GM18861 (cell line): ENCODE measurements at regions not wholly inside any gene's neighbourhood (a gene's known extent, or its start where the extent isn't known, plus 50 kb on each side); places are given as distances from the start of the nearest gene placed in this dataset.

Experiments
- ATAC-seq: cut with Tn5 transposase; IDR thresholded peaks from one replicate; pipeline ENCODE4 v1.9.1; 2021; ENCODE audit not compliant: unreplicated experiment

DNA sequence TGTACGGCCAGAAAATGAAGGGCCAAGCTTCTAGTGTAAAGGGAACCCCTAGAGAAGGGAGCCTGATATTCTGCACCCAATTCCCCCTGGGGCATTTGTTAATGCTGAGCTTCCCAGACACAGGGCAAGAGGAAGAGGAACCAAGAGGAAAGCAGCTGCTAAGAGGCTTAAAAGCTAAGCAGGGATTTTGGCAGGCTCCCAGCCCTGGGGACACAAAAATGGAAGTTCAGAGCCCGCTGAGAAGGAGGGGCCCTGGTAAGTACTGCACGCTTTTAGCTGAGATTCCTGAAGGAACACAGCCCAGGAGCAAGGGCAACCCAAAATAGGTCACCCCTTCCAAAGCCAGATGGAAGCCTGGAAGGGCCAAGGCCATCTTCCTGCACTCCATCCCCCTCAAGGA lies 387.3 kb upstream of the MGMT start:
- ATAC-seq, result no peak

DNA sequence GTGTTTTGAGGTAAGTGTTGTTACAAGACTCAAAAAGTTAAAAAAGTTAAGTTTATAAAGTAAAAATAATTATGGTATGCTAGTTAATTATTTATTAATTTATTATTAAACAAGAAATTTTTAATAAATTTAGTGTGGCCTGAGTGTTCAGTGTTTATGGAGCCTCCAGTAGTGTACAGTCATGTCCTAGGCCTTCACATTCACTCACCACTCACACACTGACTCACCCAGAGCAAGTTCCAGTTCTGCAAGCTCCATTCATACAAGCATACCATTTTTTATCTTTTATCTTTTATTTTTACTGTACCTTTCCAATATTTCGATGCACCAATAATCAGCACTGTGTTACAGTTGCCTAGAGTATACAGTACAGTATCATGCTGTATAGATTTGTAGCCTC lies 381.2 kb upstream of the MGMT start:
- ATAC-seq, result no peak

DNA sequence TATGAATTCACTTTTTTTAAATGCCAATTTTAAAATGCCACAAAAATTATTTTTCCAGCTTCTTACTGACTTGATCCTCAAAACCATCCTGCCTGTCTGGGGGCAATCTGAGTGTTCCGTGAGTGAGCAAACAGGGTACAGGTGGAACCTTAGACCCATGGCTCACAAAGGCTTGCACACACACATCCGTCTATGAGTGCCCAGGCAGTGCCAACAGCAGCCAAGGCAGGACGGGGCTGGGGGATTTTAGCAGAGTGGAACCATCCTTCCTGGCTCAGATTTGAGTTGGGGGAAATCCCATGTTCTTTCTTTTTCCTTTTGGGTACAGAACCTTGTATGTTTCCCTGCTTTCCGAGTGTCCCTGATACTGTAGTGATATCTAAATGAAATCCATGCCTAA lies 377.7 kb upstream of the MGMT start:
- no peak for ATAC-seq

DNA sequence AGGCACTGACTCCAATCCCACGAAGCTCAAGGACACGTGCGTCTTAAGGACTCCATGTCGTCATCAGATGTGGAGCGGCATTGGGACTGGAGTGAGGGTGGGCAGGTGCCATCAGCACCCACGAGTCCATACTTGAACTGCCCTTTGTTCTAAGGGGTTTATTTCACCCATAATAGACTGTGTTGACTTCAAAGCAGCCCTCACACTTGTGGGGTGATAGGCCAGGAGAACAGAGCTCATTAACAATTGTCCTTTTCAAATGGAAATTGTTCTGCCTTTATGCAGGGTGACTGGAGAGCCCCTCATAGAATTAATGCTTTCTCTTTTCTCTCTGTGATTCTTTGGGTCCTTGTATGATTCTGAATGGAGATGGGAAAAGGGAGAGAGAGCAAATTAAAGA lies 376.9 kb upstream of the MGMT start:
- no peak for ATAC-seq

DNA sequence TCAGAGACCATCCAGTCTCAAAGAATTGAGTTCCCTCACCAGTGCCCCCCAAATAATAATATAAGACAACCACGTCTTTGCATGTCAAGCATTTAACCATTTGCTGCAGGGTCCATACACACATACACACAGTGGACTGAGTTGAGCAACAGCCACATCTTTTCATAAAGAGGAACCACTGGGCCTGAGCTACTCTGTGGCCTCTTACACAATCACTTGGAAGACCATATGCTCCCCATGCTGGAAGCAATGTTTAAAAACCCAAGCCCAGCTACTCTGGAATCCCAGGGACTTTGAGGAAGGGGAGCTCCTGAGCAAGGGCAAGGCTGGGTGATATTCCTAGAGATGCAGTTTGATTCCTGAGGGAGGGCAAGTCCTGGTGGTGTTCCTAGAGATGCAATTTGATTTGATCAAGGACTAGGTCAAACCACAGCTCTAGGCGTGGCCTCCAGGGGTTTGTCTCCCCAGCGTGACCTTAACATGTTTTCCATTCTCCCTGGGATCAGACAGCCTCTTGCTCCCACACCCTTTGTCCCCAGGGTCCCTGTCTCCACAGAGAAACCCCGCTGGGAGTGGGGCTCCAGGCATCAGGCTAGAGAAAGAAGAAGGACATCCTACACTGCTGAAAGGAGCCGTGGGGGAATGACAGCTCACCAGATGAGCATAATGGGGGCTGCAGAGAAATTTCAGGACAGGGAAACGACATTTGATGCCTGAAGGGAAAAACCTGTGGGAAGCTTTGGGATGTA lies 376.2 kb upstream of the MGMT start:
- ATAC-seq, result no peak

DNA sequence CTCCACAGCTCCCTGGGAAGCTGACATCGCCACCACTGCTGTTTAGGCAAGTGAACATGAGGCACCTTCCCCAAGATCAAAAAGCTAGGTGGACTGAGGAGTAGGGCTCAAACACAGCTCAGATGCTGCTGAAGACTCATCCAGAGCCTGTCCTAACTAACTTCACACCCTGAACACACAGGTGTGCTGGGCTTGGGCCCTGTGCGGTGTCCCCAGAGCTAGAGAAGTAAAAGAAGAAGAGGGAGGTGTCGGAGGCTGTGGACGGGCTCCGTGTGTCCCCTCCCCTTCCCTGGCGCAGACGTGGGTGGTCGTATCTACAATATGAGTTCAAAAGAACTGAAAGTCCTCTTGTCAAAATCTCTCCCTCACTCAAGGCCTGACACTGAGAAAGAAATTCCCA lies 373.4 kb upstream of the MGMT start:
- no peak for ATAC-seq

DNA sequence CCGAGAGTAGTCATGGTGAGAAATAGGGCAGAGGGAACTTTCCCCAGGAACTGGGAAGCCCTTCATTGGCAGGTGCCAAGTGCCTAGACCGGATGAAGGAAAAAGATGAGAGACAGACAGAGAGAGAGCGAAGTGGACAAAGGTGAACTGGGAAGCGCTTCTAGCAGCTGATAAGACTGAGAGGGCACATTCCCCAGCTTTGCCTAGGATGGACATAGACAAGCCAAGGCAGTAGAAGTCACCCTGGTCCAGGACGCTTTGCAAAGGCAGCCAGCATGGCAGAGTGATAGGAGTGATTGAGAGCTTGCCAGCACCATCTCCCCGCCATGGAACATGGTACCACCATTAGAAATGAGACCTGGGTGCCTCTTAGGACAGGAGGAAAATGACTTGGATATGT lies 372.8 kb upstream of the MGMT start:
- no peak for ATAC-seq

DNA sequence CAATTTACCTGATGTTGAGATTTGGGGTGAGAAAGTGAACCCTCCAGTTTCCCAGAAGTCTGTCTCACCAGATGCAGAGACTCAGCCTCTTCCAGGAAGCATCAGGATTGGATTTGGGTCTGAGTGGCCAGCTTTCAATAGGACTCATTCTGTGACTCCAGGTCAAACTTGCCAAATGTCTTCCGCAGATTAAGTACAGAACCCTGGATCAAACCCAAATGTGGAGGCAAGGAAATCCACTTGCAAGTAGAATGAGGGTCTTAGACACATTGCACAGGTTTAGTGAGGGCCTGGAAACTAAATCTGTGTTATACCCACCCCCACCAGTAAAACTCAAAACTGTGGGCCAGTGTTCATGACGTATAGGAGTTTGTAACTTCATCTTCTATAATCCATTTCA lies 372.2 kb upstream of the MGMT start:
- ATAC-seq, result no peak

DNA sequence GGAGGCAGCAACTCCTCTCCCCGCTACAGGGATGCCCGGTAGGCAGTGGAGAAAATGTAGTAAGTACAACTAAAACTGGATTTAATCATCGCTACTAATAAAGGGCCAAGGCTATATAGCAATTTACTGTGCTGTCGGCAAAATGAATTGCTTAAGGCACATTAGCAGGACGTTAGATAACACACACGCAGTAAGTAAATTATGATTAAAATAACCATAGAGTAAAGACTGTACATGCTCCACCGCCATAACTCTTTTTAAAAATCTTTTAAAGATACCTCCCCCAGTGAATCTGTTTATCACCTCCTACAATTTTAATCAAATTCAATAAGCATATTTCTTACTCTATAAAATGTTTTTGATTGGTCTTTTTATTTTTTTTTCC lies 371.4 kb upstream of the MGMT start:
- no peak for ATAC-seq

DNA sequence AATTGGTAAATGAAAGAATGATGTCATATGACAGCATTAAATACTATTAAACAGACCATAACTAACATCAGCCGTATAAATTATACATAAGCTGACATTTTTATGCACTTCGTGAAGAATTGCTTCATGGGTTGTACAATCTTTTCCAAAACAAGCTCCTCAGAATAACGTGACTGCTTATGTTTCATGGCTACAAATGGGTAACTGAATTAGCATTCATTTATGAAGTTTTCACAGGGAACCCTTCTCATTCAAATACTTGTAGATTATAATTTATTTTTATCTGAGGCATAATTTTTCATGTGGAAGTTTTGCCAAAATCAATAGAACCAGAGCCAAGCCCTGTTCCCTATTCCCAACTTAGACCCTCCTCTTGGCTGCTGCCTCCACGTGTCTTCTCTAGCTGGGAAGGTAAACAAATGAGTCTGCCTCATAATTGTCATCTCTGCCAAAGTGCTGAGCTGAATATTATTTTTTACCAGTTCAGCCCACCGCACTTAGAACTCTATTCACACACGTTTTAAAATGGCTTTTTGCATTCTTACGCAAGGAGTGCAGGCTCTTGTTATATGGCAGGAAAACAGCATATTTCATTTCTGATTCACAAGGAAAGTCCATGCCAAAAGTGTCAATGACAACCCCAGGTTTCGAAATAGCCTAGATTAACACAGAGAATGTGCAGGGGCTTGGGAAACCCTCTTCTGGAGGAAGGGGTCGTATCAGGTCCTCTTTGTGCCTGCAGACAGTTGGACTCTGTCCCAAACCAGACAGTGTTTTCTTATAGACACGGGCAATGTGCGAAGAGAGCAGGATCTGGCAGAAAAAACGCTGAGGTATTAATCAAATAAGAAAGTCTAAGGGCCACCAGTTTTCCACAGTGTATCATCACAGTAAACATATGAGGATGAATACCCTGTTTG lies 370.7 kb upstream of the MGMT start:
- no peak for ATAC-seq

DNA sequence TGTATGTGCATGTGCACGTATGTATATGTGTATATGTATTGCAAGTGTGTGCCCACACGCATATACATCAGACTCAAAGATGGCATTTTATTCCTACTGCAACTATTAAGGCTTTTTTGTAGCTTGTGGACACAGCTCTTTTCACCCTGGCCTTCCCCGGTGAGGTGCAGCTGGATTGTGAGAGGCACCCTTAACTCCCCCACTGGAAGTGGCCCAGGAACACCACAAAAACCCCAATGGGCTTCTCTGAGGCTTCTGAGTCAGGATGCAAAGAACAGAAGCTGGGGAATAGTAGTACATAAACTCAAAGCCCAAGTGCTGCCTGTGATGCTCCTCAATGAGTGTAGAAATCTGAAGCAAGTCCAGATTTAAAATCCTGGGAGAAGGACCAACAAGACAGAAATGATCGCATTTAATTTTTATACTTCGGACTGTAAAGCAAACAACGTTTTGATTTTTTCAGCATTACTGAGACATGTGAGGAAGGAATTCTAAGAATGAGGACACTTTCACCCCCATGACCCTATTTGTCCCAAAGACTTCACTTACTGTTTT lies 369.2 kb upstream of the MGMT start:
- no peak for ATAC-seq

DNA sequence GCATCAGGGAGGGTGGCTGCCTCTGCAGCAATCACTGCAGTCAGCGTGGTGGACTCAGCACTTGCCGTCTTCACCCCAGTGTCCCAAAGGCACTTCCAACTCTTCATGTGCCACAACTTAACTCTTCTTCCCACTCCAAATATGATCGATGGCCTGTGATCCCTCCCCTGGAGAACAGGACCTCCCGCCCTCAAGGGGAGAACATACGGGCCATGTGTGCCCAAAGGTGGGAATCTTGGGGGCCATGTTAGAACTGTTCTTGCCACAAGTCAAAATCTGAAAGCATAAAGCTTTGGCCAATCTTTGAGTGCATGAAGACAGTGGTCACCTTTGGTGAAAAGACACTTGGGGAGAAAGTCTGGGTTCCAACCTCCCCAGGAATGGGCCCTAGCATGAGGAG lies 368.5 kb upstream of the MGMT start:
- ATAC-seq, result no peak

DNA sequence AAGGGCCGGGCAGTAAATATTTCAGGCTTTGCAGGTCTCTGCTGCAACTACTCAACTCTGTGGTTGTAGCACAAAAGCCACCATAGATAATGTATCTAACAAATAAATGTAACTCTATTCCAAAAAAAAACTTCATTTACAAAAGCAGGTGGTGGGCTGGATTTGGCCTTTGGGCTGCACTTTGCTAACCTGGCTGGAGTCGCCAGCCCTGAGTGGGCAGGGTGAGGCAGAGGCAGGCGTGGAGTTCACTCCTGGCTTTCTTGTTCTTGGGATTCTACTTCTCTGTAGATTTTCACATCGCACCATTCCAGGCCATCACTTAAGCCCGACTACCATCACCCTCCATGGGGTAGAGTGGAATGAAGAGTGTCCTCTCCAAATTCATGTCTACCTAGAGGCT lies 367.6 kb upstream of the MGMT start:
- ATAC-seq, result no peak

DNA sequence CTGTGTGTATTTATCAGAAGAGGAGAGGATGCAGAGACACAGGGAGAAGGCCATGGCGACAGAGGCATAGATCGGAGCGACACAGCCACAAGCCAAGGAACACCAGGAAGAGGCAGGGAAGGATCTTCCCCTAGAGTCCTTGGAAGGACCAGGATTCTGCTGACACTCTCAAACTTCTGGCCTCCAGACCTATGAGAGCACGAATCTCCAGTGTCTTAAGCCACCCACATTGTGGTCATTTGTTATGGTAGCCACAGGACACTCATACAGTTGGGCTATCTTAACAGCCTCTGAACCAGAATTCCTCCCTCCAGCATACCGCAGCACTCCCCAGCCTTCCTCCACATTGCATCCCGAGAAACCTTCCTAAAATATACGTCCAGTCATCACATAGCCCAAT lies 367.0 kb upstream of the MGMT start:
- ATAC-seq, result no peak

DNA sequence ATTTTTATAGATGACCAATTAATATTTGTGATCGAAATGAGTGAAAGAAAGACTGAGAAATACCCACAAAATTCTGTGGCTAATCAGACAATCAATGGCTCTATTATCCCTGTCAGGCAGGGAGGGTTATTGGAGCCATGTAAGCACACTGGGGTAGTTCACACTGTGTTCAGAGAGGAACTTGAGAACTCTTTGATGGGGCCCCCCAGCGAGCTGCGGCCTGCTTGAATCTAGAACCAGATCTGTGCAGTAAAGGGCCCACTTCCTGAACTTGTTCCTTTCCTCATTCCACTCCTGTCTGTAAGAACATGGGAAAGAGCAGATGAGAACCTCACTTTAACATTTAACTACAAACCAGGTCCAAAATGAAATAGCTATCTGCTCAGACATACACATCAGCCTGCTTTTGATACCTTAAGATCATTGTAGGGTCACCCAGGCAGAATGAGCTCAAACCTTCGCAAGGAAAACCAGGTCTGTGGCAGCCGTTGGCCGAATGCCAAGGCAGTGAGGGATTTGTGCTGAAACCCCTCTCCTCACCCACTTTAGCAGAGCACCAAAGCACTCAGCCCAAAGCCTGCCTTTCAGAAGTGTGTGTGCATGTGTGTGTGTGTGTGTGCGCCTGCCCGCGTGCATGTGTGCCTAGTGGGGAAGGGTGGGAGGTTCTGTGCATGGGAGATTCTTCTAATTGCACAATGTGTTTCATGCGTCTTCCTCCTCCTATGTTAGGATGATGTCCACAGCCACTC lies 365.6 kb upstream of the MGMT start:
- no peak for ATAC-seq

DNA sequence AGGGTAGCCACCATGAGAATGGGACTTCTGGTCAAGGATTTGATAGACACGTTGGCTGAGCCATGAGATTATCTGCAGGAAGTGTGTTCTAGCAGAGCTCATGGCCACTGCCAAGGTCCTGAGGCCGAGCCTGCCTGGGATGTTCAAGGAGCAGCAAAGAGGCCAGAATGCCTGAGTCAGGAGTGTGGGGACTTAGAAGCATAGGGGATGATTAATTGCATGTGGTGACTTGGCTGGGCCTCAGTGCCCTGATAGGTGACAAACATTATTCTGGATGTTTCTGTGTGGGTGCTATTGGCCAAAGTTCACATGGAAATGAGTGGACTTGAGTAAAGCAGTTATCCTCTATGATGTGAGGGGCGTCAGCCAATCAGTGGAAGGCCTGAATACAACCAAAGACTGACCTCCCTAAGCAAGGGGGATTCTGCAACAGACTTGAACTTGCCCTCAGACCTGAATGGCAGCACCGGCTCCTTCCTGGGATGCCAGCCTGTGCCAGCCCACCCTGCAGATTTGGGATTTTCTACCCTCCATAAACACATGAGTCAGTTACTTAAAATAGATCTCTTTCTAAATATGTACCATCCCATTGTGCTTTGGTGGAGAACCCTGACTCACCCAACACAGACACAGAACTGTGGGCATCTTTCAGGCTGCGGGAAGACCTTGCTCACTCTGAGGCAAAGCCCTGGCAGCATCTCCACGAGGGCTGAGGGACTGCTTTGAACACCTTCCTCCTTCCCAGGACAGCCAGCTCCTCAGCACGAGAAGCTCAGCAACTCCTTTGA lies 363.9 kb upstream of the MGMT start:
- no peak for ATAC-seq

DNA sequence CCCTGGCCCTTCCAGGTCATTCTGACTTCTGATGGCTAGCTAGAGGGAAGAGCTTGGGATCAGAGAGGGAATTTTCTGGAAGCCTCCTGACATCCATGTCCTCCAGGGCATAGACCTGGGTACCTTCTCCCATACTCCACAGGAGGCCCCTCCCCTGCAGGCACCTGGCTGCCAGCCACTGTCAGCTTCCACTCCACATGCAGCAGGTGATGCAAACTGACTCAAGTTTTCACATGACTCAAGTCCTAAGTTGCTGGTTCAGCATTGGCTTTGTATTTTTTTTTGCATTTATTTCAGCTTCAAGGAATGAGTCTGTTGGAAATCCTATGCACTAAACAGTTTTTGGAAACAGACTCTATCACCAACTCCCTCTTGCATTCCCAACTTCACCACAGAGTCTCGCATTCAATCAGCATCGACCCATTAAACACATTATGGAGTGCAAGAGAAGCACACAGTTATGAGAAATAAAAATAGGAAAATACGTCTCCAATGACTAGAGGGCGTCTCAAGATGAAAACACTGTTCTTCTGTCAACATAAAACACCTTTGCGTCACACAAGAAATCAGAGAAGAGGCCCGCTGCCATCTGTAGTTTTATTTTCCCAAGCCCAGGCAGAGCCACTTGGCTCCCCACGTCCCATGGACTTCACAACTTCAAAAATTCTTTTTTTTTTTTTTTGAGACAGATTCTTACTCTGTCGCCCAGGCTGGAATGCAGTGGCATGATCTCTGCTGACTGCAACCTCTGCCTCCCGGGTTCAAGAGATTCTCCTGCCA lies 362.6 kb upstream of the MGMT start:
- ATAC-seq, result no peak

DNA sequence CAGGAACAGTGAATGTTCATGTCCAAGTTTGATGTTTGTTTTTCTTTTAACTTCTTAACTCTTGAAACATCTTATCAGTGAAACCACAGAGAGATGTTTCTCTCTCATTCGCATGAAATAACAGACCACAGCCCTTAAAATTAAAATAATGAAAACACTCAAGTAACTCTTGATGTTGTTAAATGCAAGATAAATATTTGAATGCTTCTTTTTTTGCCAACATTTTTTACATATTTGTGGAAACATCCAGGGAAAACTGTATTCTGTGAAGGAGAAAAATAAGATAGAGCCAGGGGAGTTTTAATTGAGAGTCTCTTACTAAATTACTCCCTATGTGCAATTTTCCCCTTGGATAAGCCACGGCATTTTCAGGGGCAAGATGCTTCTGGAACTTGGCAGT lies 361.8 kb upstream of the MGMT start:
- no peak for ATAC-seq

DNA sequence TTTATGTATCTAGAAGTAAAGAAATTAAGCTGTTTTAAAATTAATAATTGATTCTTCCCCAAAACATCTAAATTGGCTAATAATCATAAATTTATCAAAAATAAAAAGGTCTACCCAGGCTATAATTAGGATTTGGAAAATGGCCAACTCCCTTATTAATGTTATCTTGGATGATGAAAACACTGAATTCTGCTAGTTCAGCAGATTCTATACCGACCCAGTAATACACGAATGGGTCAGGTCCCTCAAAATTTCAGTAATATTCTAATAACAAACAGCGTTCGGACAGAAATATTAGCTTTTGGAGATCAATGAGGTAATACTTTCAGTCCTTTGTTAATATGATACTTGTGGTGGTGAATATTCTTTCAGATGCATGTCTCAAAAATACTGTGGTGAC lies 360.7 kb upstream of the MGMT start:
- ATAC-seq, result no peak

DNA sequence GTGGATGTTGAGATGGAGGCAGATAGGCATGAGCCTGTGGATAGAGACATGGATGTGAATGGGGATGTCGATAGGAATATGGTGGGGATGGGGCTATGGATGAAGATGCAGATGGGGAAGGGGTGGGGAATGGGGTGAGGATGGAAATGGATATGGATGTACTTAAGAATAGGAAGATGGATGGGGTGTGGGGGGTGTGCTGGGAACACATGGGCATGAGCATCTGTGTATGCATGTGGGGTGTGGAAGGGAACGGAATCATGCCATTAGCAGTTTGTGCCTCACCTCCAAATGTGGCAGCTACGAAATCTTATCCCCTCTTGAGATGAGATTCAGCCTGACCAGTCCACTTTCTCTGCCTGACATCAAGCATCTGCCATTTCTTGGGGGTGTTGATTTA lies 359.5 kb upstream of the MGMT start:
- no peak for ATAC-seq
